GM21529 (cell line): ENCODE measurements at regions not wholly inside any gene's neighbourhood (a gene's known extent, or its start where the extent isn't known, plus 50 kb on each side); places are given as distances from the start of the nearest gene placed in this dataset.

Source experiments
- ATAC-seq: cut with Tn5 transposase; IDR thresholded peaks from one replicate; pipeline ENCODE4 v1.9.1; 2021; ENCODE audit not compliant: unreplicated experiment

GRCh38 chr10:57222603-57223002 lies 861.5 kb upstream of the ZWINT start:
- no peak for ATAC-seq

GRCh38 chr10:57222129-57222528 lies 861.1 kb upstream of the ZWINT start:
- no peak for ATAC-seq

GRCh38 chr10:57221674-57222073 lies 860.6 kb upstream of the ZWINT start:
- ATAC-seq, result no peak

- no peak for ATAC-seq
Measured at GRCh38 chr10:57218382-57218781, 857.3 kb upstream of the ZWINT start.

- ATAC-seq, result no peak
Measured at GRCh38 chr10:57202356-57202755, 841.3 kb upstream of the ZWINT start.

- no peak for ATAC-seq
Measured at GRCh38 chr10:57188846-57189245, 827.8 kb upstream of the ZWINT start.

GRCh38 chr10:57186201-57186600 lies 825.1 kb upstream of the ZWINT start:
- no peak for ATAC-seq

- ATAC-seq, result no peak
Measured at GRCh38 chr10:57169597-57169996, 808.5 kb upstream of the ZWINT start.

GRCh38 chr10:57168611-57169240 lies 807.7 kb upstream of the ZWINT start:
- no peak for ATAC-seq

GRCh38 chr10:57165671-57166070 lies 804.6 kb upstream of the ZWINT start:
- no peak for ATAC-seq

GRCh38 chr10:57162231-57162630 lies 801.2 kb upstream of the ZWINT start:
- no peak for ATAC-seq

- no peak for ATAC-seq
Measured at GRCh38 chr10:57161157-57161556, 800.1 kb upstream of the ZWINT start.

- peak; percentile 49 for ATAC-seq
Measured at GRCh38 chr10:57145548-57145947, 784.5 kb upstream of the ZWINT start.

- no peak for ATAC-seq
Measured at GRCh38 chr10:57142925-57143576, 782.0 kb upstream of the ZWINT start.

- ATAC-seq, result no peak
Measured at GRCh38 chr10:57141708-57142107, 780.6 kb upstream of the ZWINT start.

- no peak for ATAC-seq
Measured at GRCh38 chr10:57119684-57120083, 758.6 kb upstream of the ZWINT start.

GRCh38 chr10:57113545-57113944 lies 752.5 kb upstream of the ZWINT start:
- ATAC-seq, result no peak

- no peak for ATAC-seq
Measured at GRCh38 chr10:57102236-57102635, 741.2 kb upstream of the ZWINT start.

- no peak for ATAC-seq
Measured at GRCh38 chr10:57098146-57098545, 737.1 kb upstream of the ZWINT start.

- no peak for ATAC-seq
Measured at GRCh38 chr10:57096044-57096443, 735.0 kb upstream of the ZWINT start.

GRCh38 chr10:57094965-57095364 lies 733.9 kb upstream of the ZWINT start:
- no peak for ATAC-seq

- no peak for ATAC-seq
Measured at GRCh38 chr10:57094083-57094482, 733.0 kb upstream of the ZWINT start.

GRCh38 chr10:57053530-57053929 lies 692.5 kb upstream of the ZWINT start:
- no peak for ATAC-seq
